ENCODE measurements at regions not wholly inside any gene's neighbourhood (a gene's known extent, or its start where the extent isn't known, plus 50 kb on each side); places are given as distances from the start of the nearest gene placed in this dataset.

DNA sequence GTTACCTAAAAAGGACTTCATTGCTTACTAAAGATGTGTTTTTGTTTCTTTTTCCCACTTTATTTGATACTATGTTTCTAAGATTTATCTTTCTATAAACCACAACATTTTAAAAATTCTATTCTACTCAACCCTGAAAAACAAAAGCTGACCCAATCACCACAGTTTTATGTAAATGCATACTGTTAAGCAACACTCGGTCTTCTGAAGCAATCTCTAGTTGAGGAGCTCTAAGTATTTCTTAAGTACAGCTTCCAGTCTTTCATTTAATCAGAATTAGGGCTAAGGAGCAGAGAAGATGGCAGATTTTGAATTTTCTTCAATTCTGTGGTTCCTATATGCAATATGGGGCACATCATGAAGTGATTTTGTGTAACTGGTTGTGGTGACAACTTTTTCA, 72.2 kb upstream of the SLC4A10 start:
- Histone ChIP-seq H3K9me3 (replicated peaks; ENCODE audit: control insufficient read depth, insufficient read depth, low read depth, low read length) (no peaks in the 10 kb centered on the region; the same call in 1 of the 2 replicates), H3K4me3 (no peak overlapping the region), H3K27me3 (ENCODE audit: control insufficient read depth in 2 of 2, insufficient read depth in 2 of 2, low read length in 2 of 2) (no peaks in the 10 kb centered on the region), H3K36me3 (ENCODE audit: control insufficient read depth, insufficient read depth, low read length) (no peaks in the 10 kb centered on the region), H3K27ac (ENCODE audit: extremely low read depth, low read depth, low read length) (no peak overlapping the region), H3K79me2 (ENCODE audit: control insufficient read depth, insufficient read depth, low read length) (no peaks in the 10 kb centered on the region), H4K20me1 (replicated peaks; ENCODE audit: control insufficient read depth, insufficient read depth, low read length) (no peaks in the 10 kb centered on the region), H3K9ac (ENCODE audit: insufficient read depth in 1 of 2, low read depth in 2 of 2, low read length in 2 of 2) (no peak overlapping the region), H3K4me2 (ENCODE audit: insufficient read depth, low read length) (no peak overlapping the region), H3K9me1 (ENCODE audit: control insufficient read depth, insufficient read depth, low read length) (no peaks in the 10 kb centered on the region), H2AFZ (ENCODE audit: low read depth, low read length) (no peak overlapping the region), H3K4me1 (replicated peaks in 1 of 2; ENCODE audit: control insufficient read depth in 2 of 2, insufficient read depth in 2 of 2, low read length in 2 of 2) (no peaks in the 10 kb centered on the region)
- POLR2A ChIA-PET, result interaction anchor here (0.6 kb wide), 1 partner anchor 13 kb away, joined by 3 read pairs; no protein-coding TSS in a partner anchor
- FAIRE-seq, result no peak
- ATAC-seq, result no peak
- no TSS peak for BruUV-seq (replicated peaks)
- 0% methylated on average over 1 of the region's 1 CpG for WGBS (ENCODE audit: insufficient coverage, low coverage, missing lambda C conversion rate)
- intact Hi-C loops (cut with micrococcal nuclease), result loop anchor here (10.0 kb wide), 1 partner anchor 297 kb away; no protein-coding TSS in a partner anchor
- CTCF ChIA-PET (ENCODE audit: low intra/inter-chr PET ratio), result no interaction called here
- in situ Hi-C loops (cut with MboI), result no loop called here
- no peak for DNase-seq (ENCODE audit: extremely low read depth in 1 of 4, low spot score in 3 of 4)
- no peak for TF ChIP-seq RB1 (IDR thresholded peaks at IDR 0.05; ENCODE audit: low read depth)
- no peak for TF ChIP-seq KDM1A (IDR thresholded peaks at IDR 0.05)
- TF ChIP-seq, protein P1, sequence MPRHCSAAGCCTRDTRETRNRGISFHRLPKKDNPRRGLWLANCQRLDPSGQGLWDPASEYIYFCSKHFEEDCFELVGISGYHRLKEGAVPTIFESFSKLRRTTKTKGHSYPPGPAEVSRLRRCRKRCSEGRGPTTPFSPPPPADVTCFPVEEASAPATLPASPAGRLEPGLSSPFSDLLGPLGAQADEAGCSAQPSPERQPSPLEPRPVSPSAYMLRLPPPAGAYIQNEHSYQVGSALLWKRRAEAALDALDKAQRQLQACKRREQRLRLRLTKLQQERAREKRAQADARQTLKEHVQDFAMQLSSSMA (CRISPR knock-in tag; IDR thresholded peaks at IDR 0.05), result no peak
- no peak for TF ChIP-seq ZC3H4 (CRISPR knock-in tag; IDR thresholded peaks at IDR 0.05; ENCODE audit: borderline replicate concordance)
- TF ChIP-seq ZNF347 (CRISPR knock-in tag; IDR thresholded peaks at IDR 0.05; ENCODE audit: low read depth), result no peak
- no peak for TF ChIP-seq WHSC1 (IDR thresholded peaks at IDR 0.05; ENCODE audit: low read length)

DNA sequence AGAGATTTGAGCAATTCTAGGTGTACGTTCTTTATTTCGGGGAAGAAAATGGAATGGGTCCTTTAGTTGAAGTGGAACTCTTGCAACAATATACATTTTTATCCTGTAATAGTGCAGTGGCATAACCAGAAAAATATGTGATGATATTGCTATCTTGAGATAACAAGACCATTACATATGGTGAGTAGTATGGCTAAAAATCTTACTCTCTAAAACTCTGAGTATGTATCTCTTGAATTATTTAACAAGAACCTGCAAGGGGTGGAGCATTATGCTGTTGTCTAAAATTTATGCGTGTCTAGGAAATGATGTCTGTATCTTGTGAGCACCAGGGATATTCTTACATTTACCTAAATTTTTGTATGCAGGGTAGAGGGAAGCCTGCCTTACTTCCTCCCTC, 68.4 kb upstream of the SLC4A10 start:
- POLR2A ChIA-PET, result no interaction called here
- Histone ChIP-seq H3K27me3 (ENCODE audit: control insufficient read depth in 2 of 2, insufficient read depth in 2 of 2, low read length in 2 of 2) (no peaks in the 10 kb centered on the region), H3K4me2 (ENCODE audit: insufficient read depth, low read length) (no peak overlapping the region), H4K20me1 (replicated peaks; ENCODE audit: control insufficient read depth, insufficient read depth, low read length) (no peaks in the 10 kb centered on the region), H2AFZ (ENCODE audit: low read depth, low read length) (no peak overlapping the region), H3K9me1 (ENCODE audit: control insufficient read depth, insufficient read depth, low read length) (no peaks in the 10 kb centered on the region), H3K36me3 (ENCODE audit: control insufficient read depth, insufficient read depth, low read length) (no peaks in the 10 kb centered on the region), H3K27ac (ENCODE audit: extremely low read depth, low read depth, low read length) (no peak overlapping the region), H3K4me1 (replicated peaks in 1 of 2; ENCODE audit: control insufficient read depth in 2 of 2, insufficient read depth in 2 of 2, low read length in 2 of 2) (no peaks in the 10 kb centered on the region), H3K79me2 (ENCODE audit: control insufficient read depth, insufficient read depth, low read length) (no peaks in the 10 kb centered on the region), H3K9me3 (replicated peaks; ENCODE audit: control insufficient read depth, insufficient read depth, low read depth, low read length) (no peaks in the 10 kb centered on the region), H3K9ac (ENCODE audit: insufficient read depth in 1 of 2, low read depth in 2 of 2, low read length in 2 of 2) (no peak overlapping the region), H3K4me3 (no peak overlapping the region)
- FAIRE-seq (no peak), DNase-seq (ENCODE audit: extremely low read depth in 1 of 4, low spot score in 3 of 4) (no peak), ATAC-seq (no peak)
- no TSS peak for BruUV-seq (replicated peaks)
- CTCF ChIA-PET (ENCODE audit: low intra/inter-chr PET ratio), result interaction anchor here (0.7 kb wide), 1 partner anchor 306 kb away, joined by 3 read pairs; no protein-coding TSS in a partner anchor
- intact Hi-C loops (cut with micrococcal nuclease), result loop anchor here (10.0 kb wide), 1 partner anchor 301 kb away; no protein-coding TSS in a partner anchor
- 4% methylated on average over 3 of the region's 3 CpGs for WGBS (ENCODE audit: insufficient coverage, low coverage, missing lambda C conversion rate)
- in situ Hi-C loops (cut with MboI), result no loop called here
- TF ChIP-seq MEF2A (IDR thresholded peaks at IDR 0.05; ENCODE audit: control insufficient read depth, low read depth, low read length) (no peak), HEY1 (CRISPR knock-in tag; IDR thresholded peaks at IDR 0.05; ENCODE audit: borderline replicate concordance) (no peak), SRSF7 (optimal IDR thresholded peaks at IDR 0.05; ENCODE audit: low read depth, low read length) (no peak), GTF2E2 (tag; IDR thresholded peaks at IDR 0.05) (no peak), ATF1 (CRISPR knock-in tag; IDR thresholded peaks at IDR 0.05) (no peak), ATF1 (tag; IDR thresholded peaks at IDR 0.05) (no peak), HCFC1 (IDR thresholded peaks at IDR 0.05; ENCODE audit: low read depth, low read length) (no peak)
- TF ChIP-seq, protein P2, sequence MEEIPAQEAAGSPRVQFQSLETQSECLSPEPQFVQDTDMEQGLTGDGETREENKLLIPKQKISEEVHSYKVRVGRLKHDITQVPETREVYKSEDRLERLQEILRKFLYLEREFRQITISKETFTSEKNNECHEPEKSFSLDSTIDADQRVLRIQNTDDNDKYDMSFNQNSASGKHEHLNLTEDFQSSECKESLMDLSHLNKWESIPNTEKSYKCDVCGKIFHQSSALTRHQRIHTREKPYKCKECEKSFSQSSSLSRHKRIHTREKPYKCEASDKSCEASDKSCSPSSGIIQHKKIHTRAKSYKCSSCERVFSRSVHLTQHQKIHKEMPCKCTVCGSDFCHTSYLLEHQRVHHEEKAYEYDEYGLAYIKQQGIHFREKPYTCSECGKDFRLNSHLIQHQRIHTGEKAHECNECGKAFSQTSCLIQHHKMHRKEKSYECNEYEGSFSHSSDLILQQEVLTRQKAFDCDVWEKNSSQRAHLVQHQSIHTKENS (CRISPR knock-in tag; IDR thresholded peaks at IDR 0.05), result no peak
- TF ChIP-seq, protein P3, sequence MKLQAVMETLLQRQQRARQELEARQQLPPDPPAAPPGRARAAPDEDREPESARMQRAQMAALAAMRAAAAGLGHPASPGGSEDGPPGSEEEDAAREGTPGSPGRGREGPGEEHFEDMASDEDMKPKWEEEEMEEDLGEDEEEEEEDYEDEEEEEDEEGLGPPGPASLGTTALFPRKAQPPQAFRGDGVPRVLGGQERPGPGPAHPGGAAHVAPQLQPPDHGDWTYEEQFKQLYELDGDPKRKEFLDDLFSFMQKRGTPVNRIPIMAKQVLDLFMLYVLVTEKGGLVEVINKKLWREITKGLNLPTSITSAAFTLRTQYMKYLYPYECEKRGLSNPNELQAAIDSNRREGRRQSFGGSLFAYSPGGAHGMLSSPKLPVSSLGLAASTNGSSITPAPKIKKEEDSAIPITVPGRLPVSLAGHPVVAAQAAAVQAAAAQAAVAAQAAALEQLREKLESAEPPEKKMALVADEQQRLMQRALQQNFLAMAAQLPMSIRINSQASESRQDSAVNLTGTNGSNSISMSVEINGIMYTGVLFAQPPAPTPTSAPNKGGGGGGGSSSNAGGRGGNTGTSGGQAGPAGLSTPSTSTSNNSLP (IDR thresholded peaks at IDR 0.05; ENCODE audit: borderline replicate concordance, low read depth, low read length), result no peak
